Karpas-422 (cell line): ENCODE measurements at regions not wholly inside any gene's neighbourhood (a gene's known extent, or its start where the extent isn't known, plus 50 kb on each side); places are given as distances from the start of the nearest gene placed in this dataset.

Experiments
- DNase-seq: peaks from one replicate; pipeline ENCODE4 v3.0.0-alpha.2; 2015
- H2AFZ ChIP-seq: fragments of 200-600 bp; sonication (generic); 2 replicates; pipeline ENCODE4 v1.6.1; 2014; ENCODE audit warnings: antibody characterized with exemption, low read length, mixed read lengths
- H3K27ac ChIP-seq: fragments of 200-600 bp; sonication (generic); 2 replicates; pipeline ENCODE4 v1.5.1; 2014; ENCODE audit warnings: mild to moderate bottlenecking, low read length, moderate library complexity
- H3K27me3 ChIP-seq: fragments of 200-600 bp; sonication (generic); 2 replicates; pipeline ENCODE4 v1.6.1; 2014; ENCODE audit warnings: low read length, mixed read lengths
- H3K36me3 ChIP-seq: fragments of 200-600 bp; sonication (generic); 2 replicates; pipeline ENCODE4 v1.6.1; 2014; ENCODE audit warnings: low read length, mixed read lengths; ENCODE audit not compliant: insufficient read depth
- H3K4me1 ChIP-seq: fragments of 200-600 bp; sonication (generic); 2 replicates; pipeline ENCODE4 v1.6.1; 2014; ENCODE audit warnings: mild to moderate bottlenecking, low read length, mixed read lengths
- H3K4me2 ChIP-seq: fragments of 200-600 bp; sonication (generic); 2 replicates; pipeline ENCODE4 v1.6.1; 2014; ENCODE audit warnings: low read length, low read depth, mild to moderate bottlenecking; ENCODE audit not compliant: poor library complexity, severe bottlenecking
- H3K4me3 ChIP-seq: fragments of 200-600 bp; sonication (generic); 2 replicates; pipeline ENCODE4 v1.5.1; 2014; ENCODE audit warnings: mild to moderate bottlenecking, antibody characterized with exemption, low read length, mixed read lengths
- H3K79me2 ChIP-seq: fragments of 200-600 bp; sonication (generic); 2 replicates; pipeline ENCODE4 v1.6.1; 2014; ENCODE audit warnings: mild to moderate bottlenecking, low read length, mixed read lengths
- H3K9ac ChIP-seq: fragments of 200-600 bp; sonication (generic); 2 replicates; pipeline ENCODE4 v1.6.0; 2014; ENCODE audit warnings: low read length
- H3K9me2 ChIP-seq: fragments of 200-600 bp; sonication (generic), shearing (Covaris generic); replicated peaks from 2 replicates; pipeline ENCODE4 v1.6.0; 2014; ENCODE audit warnings: mild to moderate bottlenecking, low read length, moderate library complexity; ENCODE audit not compliant: insufficient read depth
- H3K9me3 ChIP-seq: fragments of 300-700, 200-600 bp; sonication (generic); 2 replicates; pipeline ENCODE4 v1.6.1; 2014; ENCODE audit warnings: low read length, mixed read lengths
- H4K20me1 ChIP-seq: fragments of 200-600 bp; sonication (generic); 2 replicates; pipeline ENCODE4 v1.6.1; 2014; ENCODE audit warnings: mild to moderate bottlenecking, antibody characterized with exemption, low read length, low read depth; ENCODE audit not compliant: insufficient read depth

DNA sequence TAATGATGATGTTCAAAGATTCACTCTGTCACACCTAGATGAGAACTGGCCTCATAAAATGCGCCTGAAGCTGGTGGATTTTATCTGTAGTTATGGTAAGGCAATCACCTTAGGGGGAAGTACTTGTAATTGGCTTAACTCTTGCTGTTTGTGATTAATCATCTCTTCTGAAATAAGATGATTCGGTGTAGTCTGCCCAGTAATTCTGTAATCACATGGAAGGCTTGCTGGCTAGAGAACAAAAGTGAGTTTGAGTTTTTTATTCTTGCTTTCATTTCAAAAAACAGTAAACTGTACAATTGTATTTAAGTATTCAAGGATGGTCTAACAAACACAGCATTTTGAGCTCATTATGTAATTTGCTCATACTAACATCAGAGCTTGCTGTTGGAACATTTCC is 72.1 kb downstream of the OTOL1 start:
- Histone ChIP-seq H3K36me3 (no peaks in the 10 kb centered on the region), H3K9ac (no peak overlapping the region), H3K79me2 (no peaks in the 10 kb centered on the region), H3K9me3 (no peaks in the 10 kb centered on the region), H3K4me3 (no peak overlapping the region), H4K20me1 (no peaks in the 10 kb centered on the region), H3K27ac (no peak overlapping the region), H3K4me2 (no peak overlapping the region), H2AFZ (no peak overlapping the region), H3K4me1 (no peaks in the 10 kb centered on the region), H3K9me2 (no peaks in the 10 kb centered on the region), H3K27me3 (no peaks in the 10 kb centered on the region)
- no peak for DNase-seq

DNA sequence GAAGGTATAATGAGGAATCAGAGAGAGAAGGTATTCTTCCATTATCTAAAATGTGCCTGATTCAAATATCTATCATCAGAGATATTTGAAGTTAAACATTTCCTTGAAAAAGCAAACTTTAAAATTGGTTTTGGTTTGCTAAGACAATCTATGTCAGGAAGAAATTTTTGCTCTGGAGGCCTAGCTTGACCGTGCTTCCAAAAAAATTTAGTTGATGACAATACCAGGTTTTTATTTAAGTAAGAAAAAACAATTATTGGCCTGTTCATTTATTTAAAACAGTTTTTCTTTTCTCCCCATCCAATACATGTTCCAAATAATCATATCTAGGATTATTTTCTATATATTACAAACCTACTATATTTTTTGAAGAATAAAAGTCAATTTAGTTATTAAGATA is 75.3 kb downstream of the OTOL1 start:
- H3K36me3 ChIP-seq: no peaks in the 10 kb centered on the region
- H3K9me3 ChIP-seq: no peaks in the 10 kb centered on the region
- no peaks in the 10 kb centered on the region for H3K79me2 ChIP-seq
- DNase-seq: no peak
- no peak overlapping the region for H3K9ac ChIP-seq
- H3K4me3 ChIP-seq: no peak overlapping the region
- H2AFZ ChIP-seq: no peak overlapping the region
- H4K20me1 ChIP-seq: no peaks in the 10 kb centered on the region
- no peaks in the 10 kb centered on the region for H3K4me1 ChIP-seq
- H3K9me2 ChIP-seq: no peaks in the 10 kb centered on the region
- no peak overlapping the region for H3K4me2 ChIP-seq
- no peak overlapping the region for H3K27ac ChIP-seq
- H3K27me3 ChIP-seq: no peaks in the 10 kb centered on the region

DNA sequence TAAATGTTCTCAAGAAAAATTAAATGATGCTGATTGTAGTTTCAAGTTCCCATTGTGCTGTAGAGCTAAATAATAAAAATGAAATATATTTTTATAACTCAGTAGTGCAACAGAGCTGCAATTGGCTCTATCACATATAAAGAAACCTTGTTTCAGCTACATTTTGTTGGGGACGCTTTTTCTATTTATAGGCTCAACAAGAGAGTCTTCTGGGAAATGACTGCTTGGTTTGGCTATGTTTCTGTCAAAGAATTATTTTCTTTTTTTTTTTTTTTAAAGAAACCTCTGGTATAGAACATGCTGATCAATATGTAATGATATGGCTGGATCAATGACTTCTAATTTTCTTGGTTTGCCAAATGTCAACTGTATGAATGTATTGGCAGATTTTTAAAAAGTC is 76.5 kb downstream of the OTOL1 start:
- no peaks in the 10 kb centered on the region for H3K27me3 ChIP-seq
- H3K79me2 ChIP-seq: no peaks in the 10 kb centered on the region
- no peaks in the 10 kb centered on the region for H3K9me2 ChIP-seq
- no peak overlapping the region for H3K4me2 ChIP-seq
- no peaks in the 10 kb centered on the region for H3K9me3 ChIP-seq
- H3K4me3 ChIP-seq: no peak overlapping the region
- no peak overlapping the region for H3K9ac ChIP-seq
- no peak overlapping the region for H2AFZ ChIP-seq
- H3K4me1 ChIP-seq: no peaks in the 10 kb centered on the region
- H3K36me3 ChIP-seq: no peaks in the 10 kb centered on the region
- H4K20me1 ChIP-seq: no peaks in the 10 kb centered on the region
- H3K27ac ChIP-seq: no peak overlapping the region
- no peak for DNase-seq

DNA sequence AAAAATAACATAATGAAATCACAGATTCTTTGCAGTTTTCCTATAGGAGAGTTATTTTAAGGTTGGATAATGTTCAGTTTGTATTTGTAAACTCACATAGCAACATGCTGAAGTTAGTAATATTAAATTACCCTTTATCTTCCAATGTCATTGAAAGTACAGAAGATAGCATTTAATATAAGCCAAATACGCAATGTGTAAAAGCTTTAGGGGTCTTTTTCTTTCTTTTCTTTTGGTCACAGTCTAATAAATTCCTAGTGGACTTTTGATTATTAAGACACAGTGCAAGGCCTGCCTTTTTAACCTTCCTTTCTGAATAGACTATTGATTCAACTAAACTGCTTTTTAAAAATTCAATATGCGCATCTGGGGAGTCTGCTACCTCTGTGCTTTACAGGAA is 79.3 kb downstream of the OTOL1 start:
- no peaks in the 10 kb centered on the region for H3K79me2 ChIP-seq
- no peaks in the 10 kb centered on the region for H3K36me3 ChIP-seq
- H3K4me2 ChIP-seq: no peak overlapping the region
- no peak for DNase-seq
- no peak overlapping the region for H2AFZ ChIP-seq
- no peaks in the 10 kb centered on the region for H3K4me1 ChIP-seq
- H3K4me3 ChIP-seq: no peak overlapping the region
- no peaks in the 10 kb centered on the region for H4K20me1 ChIP-seq
- no peak overlapping the region for H3K27ac ChIP-seq
- no peaks in the 10 kb centered on the region for H3K9me3 ChIP-seq
- H3K27me3 ChIP-seq: no peaks in the 10 kb centered on the region
- H3K9me2 ChIP-seq: no peaks in the 10 kb centered on the region
- H3K9ac ChIP-seq: no peak overlapping the region

DNA sequence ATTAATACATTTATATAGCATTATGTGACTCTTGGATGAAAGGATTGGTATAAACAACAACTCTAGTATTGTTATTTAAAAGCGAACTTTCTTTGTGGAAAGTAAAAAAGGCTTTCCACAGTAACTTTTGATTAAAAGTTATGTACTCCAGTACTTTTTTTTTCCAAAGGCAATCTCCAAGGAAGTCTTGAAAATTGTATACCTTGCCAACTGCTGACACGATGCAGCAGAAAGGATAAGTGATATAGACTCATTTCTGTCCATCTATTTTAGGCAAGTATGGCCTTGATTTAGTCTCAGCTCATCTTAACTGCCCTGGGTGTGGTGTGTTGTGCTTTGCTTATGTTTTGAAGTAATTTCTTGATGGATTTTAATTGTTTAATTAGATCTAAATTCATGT is 79.7 kb downstream of the OTOL1 start:
- Histone ChIP-seq H3K9me3 (no peaks in the 10 kb centered on the region), H4K20me1 (no peaks in the 10 kb centered on the region), H2AFZ (no peak overlapping the region), H3K4me3 (no peak overlapping the region), H3K79me2 (no peaks in the 10 kb centered on the region), H3K36me3 (no peaks in the 10 kb centered on the region), H3K4me1 (no peaks in the 10 kb centered on the region), H3K4me2 (no peak overlapping the region), H3K9ac (no peak overlapping the region), H3K27ac (no peak overlapping the region), H3K9me2 (no peaks in the 10 kb centered on the region), H3K27me3 (no peaks in the 10 kb centered on the region)
- no peak for DNase-seq

DNA sequence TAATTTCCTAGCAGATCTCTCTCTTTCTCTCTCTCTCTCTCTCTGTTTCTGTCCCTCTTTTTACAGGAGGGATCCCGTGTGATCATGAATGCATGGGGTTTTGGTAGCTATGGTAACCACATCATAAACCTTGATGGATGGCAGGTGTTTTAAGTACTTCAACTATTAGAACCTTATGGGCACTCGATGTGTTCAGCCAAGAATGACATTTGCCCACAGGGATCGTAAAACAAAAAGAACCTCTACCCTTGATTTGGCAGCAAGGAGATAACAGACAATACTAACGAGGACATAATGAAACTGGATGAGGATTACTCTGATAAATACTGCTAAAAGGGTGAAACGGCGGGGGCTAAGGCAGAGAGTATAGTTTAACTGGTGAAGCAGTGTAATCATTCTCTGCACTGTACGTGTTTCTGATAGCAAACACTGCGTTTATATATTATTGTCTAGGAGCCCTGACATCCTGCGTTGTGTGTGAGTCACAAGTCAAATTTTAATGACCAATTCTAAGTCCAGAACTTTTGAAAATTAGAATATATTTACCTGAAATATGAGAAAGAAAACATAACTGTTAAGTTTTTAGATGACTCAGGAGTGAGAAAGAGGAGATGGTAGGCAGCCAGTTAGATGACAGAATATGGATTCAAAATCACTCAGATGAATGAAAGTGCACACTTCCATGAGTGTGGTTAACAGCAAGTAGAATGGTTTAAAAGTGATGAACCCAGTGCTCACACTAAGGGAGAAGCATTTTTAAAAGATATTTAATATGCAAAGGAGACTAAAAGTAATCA is 80.3 kb downstream of the OTOL1 start:
- Histone ChIP-seq H2AFZ (no peak overlapping the region), H3K9me3 (no peaks in the 10 kb centered on the region), H3K4me2 (no peak overlapping the region), H3K79me2 (no peaks in the 10 kb centered on the region), H3K27ac (no peak overlapping the region), H3K27me3 (no peaks in the 10 kb centered on the region), H3K9ac (no peak overlapping the region), H3K36me3 (no peaks in the 10 kb centered on the region), H3K4me3 (no peak overlapping the region), H3K4me1 (no peaks in the 10 kb centered on the region), H3K9me2 (no peaks in the 10 kb centered on the region), H4K20me1 (no peaks in the 10 kb centered on the region)
- DNase-seq: no peak

DNA sequence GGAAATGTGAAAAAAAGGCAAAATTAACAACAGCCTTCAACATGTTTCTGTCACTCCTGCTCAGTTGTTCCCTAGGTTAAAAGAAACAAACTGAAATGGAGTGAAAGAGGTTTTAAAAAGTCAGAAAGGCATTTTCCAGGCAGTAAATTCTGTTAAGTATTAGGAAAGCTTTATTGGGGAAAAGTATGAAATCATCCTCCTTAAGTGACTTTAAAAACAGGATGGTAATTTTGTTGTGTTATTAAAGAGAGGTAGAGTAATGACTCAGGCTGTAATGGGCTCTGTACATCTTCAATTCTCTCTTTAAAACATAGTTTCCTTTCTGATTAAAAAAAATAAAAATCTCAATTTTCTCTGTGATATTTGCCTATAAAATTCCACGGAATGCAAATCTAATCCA is 81.1 kb downstream of the OTOL1 start:
- Histone ChIP-seq H2AFZ (no peak overlapping the region), H3K4me1 (no peaks in the 10 kb centered on the region), H3K4me2 (no peak overlapping the region), H3K9me2 (no peaks in the 10 kb centered on the region), H3K36me3 (no peaks in the 10 kb centered on the region), H3K27ac (no peak overlapping the region), H3K27me3 (no peaks in the 10 kb centered on the region), H4K20me1 (no peaks in the 10 kb centered on the region), H3K9me3 (no peaks in the 10 kb centered on the region), H3K9ac (no peak overlapping the region), H3K79me2 (no peaks in the 10 kb centered on the region), H3K4me3 (no peak overlapping the region)
- DNase-seq: no peak

DNA sequence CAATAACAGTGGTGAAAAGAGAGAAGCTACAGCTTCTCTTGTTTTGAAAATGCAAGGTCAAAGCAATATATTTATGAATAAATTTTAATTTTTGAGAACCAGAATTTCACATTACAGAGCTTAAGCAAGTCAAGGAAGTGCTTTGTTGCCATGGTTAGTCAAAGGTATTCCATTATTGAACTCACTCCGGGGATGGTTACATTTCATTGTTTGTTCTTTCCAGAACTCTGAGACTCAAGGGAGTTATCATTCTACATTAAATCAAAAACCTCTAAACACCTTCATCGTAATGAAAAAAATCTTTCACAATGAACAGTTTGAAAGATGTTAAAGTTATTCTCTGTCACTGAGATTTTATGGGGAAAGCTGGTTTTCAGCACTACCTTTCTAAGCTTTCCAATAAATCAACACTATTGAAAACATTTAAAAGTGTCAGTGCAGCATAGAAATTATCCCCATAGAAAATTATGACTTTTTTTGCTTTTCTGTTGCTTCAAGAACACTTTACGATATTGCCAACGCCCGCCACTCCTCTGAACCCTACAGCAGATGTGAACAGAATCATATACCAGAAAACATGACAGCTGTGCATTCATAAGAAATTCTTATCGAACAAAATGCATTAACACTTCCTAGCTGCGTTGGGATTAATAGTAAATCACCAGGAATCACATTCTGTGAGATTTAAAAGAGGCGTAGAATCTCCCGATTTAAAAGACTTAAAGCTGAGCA is 83.0 kb downstream of the OTOL1 start:
- DNase-seq: no peak
- Histone ChIP-seq H3K79me2 (no peaks in the 10 kb centered on the region), H3K27me3 (no peaks in the 10 kb centered on the region), H3K4me2 (no peak overlapping the region), H3K36me3 (no peaks in the 10 kb centered on the region), H3K9me3 (no peaks in the 10 kb centered on the region), H3K9ac (no peak overlapping the region), H3K9me2 (no peaks in the 10 kb centered on the region), H2AFZ (no peak overlapping the region), H3K4me1 (no peaks in the 10 kb centered on the region), H4K20me1 (no peaks in the 10 kb centered on the region), H3K4me3 (no peak overlapping the region), H3K27ac (no peak overlapping the region)
